GM21717 (cell line): ENCODE measurements at regions not wholly inside any gene's neighbourhood (a gene's known extent, or its start where the extent isn't known, plus 50 kb on each side); places are given as distances from the start of the nearest gene placed in this dataset.
"Not testable (repeated sequence)": the region's sequence is repeated elsewhere in the genome, so short reads cannot be mapped to it uniquely, and the experiment has no call there.

Experiments
- ATAC-seq: cut with Tn5 transposase; IDR thresholded peaks from one replicate; pipeline ENCODE4 v1.9.1; 2021; ENCODE audit warnings: mild to moderate bottlenecking, moderate library complexity; ENCODE audit not compliant: unreplicated experiment

DNA sequence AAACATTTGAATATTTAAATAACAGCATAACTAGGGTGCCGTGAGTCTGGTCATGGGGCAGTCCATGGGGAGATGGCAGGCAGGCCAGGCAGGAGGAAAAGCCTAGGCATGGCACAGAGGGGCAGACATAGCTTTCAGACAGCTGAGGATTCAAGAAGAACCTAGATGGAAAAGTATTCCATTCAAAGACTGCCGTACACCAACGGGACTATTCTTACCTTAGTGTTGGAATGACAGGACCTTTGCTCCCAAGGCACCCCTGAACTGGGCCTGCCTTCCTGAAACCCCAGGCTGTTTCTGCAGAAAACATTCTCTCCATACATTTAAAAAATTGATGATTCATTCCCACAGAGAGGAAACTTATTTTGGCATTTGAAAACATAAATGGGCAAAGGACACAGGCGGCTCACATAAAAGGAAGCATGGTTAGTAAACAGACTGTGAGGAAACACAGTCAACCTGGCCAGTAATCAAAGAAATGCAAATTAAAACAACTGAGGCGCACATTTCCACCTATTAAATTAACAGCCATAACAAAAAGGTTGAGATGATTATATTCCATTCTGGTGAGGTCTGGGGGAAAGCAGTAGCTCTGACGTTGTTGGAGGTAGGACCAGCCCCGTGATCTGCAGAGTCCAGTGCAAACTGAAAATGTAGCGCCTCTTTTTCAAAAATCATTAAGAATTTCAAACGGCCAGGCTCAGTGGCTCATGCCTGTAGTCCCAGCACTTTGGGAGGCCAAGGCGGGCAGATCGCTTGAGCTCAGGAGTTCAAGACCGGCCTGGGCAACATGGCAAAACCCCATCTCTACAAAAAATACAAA lies 71.3 kb upstream of the SMAD3 start:
- ATAC-seq: no peak

GRCh38 chr15:66994927-66995656 lies 70.3 kb upstream of the SMAD3 start:
- ATAC-seq: no peak

DNA sequence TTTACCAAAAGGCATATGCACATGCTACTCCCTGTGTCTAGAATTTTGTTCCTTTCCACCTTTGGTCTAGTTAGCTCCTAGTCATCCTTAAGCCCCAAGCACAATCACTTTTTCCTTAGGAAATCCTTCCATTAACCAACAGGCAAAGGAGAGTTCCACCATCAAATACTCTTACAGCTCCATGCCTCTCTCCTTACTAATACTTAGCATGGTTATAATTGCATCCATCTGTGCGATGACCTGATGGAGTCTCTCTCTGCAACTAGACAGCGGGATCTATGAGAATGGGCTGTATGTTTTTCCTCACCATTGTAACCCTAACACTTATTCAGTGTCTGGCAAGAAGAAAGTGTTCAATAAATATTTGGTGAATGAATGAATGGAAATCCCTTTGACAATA lies 69.3 kb upstream of the SMAD3 start:
- ATAC-seq: no peak

DNA sequence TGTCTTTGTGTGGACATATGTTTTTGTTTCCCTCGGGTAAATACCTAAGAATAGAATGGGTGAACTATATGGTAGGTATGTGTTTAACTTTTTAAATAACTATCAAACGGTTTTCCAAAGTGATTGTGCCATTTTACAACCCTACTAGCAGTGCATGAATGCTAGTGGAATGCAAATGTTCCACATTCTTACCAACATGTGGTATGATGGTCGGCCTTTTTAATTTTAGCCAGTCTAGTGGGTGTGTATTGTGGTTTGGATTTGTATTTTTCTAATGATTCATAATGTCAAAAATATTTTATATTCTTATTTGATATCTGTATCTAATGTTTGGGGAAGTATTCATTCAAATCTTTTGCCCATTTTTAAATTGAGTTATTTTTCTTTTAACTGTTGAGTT lies 68.2 kb upstream of the SMAD3 start:
- ATAC-seq: no peak

DNA sequence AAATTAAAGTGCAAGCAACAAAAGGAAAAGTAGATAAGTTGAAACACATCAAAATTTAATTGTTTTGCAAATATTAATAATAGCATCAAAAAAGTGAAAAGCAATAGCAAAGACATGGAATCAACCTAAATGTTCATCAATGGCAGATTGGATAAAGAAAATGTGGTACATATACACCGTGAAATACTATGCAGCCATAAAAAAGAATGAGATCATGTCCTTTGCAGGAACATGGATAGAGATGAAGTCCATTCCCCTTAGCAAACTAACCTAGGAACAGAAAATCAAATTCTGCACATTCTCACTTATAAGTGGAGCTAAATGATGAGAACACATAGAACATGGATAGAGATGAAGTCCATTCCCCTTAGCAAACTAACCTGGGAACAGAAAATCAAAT lies 67.2 kb upstream of the SMAD3 start:
- not testable (repeated sequence) for ATAC-seq

GRCh38 chr15:66999046-66999968 lies 66.1 kb upstream of the SMAD3 start:
- ATAC-seq: no peak

- ATAC-seq: no peak
Measured at GRCh38 chr15:67000896-67001295, 64.5 kb upstream of the SMAD3 start.

- ATAC-seq: no peak
Measured at GRCh38 chr15:67002368-67002767, 63.0 kb upstream of the SMAD3 start.

DNA sequence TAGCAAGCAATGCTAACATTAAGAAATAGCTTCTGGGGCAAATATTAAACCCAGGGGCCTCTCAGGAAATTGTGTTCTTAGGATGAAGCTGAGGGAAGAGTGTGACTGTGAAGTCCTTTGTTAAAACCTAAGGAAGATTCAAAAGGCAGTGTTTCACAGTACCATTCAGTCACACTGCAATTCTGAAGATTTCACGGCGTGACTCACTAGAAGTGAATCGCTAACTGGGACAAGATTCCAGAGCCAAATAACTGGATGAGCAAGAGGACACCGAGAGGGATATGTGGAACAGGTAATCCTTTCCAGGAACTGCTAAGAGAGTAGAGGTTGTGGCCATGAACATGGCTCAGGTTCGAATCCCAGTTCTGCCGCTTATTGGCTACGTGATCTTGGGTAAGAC lies 61.8 kb upstream of the SMAD3 start:
- no peak for ATAC-seq

DNA sequence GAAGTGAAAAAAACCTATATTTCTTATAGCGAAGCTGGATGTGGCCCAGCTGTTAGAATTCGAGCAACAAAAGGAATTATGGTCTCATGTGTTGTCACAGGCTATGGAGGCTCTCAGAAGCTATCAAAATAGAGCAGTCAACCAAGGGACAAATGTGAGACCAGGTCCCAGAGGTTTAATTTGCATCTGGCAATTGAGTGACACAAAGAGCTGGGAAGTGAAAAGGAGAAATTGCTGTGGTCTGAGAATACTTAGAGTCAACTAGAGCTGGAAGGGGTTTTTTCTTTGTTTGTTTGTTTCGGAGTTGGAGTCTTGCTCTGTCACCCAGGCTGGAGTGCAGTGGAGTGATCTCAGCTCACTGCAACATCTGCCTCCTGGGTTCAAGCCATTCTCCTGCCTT lies 61.3 kb upstream of the SMAD3 start:
- no peak for ATAC-seq

DNA sequence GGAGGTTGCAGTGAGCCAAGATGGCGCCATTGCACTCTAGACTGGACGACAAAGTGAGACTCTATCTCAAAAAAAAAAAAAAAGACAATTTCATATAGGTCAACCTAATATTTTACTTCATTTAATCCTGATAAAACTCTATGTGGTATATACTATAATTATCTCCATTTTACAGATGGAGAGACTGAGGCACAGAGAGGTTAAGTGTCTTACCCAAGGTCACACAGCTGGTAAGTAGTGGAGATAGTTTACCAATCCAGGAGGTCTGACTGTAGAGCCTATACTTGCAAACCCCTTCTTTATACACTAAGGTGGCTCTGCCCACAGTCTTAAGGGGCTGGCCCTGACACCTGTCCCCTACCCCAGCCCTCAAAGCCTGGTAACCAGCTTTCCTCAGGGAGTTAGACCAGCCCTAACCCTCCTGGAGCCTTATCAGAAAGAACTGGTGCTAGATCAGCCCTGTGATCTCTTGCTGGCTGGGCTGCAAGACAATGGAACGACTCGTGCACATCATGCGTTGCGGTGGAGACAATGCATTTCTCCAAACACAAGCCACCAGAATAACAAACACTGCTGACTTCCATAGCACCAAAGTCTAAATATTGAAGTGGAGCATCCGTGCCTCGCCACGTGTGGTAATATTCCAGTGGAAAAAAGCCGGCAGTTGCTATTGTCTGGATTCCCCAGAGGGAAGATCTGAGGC lies 60.0 kb upstream of the SMAD3 start:
- no peak for ATAC-seq

GRCh38 chr15:67006083-67007065 lies 59.0 kb upstream of the SMAD3 start:
- no peak for ATAC-seq

GRCh38 chr15:67009576-67010569 lies 55.5 kb upstream of the SMAD3 start:
- ATAC-seq: no peak

DNA sequence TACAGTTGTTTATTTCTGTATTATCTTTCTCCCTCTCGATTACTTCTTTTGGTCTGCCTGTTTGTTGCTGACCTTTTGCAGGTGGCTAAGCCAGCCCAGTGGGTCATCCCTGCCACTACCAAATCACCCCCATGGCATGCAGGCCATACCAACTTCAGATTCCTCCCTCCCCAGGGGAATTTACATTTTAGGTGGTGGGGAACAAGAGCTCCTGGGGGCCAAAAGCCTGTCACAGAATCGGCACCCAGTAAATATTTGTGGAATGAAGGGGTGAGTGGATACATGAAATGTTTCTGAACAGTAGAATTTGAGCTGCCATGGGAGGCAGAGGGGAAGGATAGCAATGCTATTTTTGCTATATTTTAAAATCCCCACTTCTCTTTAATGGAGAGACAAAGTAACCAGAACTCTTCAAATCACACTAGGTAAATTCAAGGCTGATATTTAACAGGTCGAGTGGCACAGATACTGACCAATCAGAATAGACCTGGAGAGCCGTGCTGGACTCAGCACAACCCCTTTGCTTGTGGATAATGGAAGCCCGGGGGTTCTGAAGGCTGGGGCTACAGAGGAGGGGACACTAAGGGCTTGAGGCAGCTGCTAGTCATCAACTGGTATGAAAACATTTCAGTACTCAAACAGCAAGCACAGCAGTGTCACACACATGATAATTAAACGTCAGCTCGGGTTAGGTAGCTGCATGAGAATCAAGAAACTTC lies 54.3 kb upstream of the SMAD3 start:
- no peak for ATAC-seq

DNA sequence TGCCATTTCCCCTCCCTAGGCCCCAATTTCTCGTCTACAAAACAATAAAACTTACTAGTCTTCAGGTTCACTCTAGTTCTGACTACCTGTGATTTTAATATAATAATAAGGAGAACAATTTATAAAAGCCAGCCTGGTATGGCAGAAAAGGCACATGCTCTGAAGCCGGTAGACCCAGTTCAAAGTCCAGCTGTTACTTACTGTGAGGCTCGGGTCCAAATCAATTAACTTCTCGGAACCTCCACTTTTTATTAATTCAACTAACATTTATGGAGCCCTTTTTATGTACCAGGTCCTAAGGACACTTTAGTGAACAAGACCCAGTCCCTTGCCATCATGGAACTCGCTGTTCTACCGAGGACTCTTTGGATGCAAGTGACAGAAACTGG lies 53.8 kb upstream of the SMAD3 start:
- ATAC-seq: no peak

DNA sequence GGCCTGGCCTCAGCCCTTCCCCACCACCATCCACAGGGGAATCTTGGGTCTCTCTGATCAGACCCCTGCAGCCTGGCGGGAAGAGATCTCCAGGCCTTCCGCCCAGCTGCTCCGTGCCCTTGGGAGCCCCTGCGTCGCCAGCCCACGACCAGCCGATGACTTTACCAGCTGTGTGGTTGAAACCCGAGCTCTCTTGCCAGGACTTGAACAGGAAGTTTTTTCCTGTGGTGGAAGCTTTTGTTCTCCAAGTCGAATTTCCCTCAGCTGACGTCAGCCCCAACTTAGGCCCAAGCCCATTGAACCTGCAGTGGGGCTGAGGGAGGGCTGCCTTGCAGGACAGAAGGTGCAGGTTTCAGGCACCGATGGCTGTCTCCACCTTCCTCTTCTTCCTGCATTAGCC lies 51.7 kb upstream of the SMAD3 start:
- no peak for ATAC-seq
